Liver (tissue), 8 donors: ENCODE measurements at regions not wholly inside any gene's neighbourhood (a gene's known extent, or its start where the extent isn't known, plus 50 kb on each side); places are given as distances from the start of the nearest gene placed in this dataset.

Experiments used
- DNase-seq: peaks from one replicate; pipeline ENCODE4 v3.0.0-alpha.2; 2017; ENCODE audit warnings: low spot score
- H3K27ac ChIP-seq, 2 donors: one replicate each; pipeline ENCODE4 v1.7.0; 2013; ENCODE audit warnings: inconsistent platforms in 2 of 2, low read length in 2 of 2, control low read depth in 1 of 2, low read depth in 1 of 2, mild to moderate bottlenecking in 1 of 2
- H3K27me3 ChIP-seq, 4 donors: one replicate each; pipeline versions ENCODE4 v1.6.1 to v1.7.0; 2013; ENCODE audit warnings: low read length in 3 of 4, inconsistent platforms in 1 of 4, mild to moderate bottlenecking in 1 of 4, moderate library complexity in 1 of 4; ENCODE audit not compliant: control insufficient read depth in 4 of 4, insufficient read depth in 4 of 4
- H3K36me3 ChIP-seq, 4 donors: one replicate each; pipeline versions ENCODE4 v1.6.1 to v1.7.0; 2013; ENCODE audit warnings: low read length in 3 of 4, mild to moderate bottlenecking in 3 of 4, low read depth in 1 of 4, moderate library complexity in 1 of 4; ENCODE audit not compliant: control insufficient read depth in 4 of 4, insufficient read depth in 3 of 4
- H3K4me1 ChIP-seq, 4 donors: one replicate each; pipeline versions ENCODE4 v1.6.1 to v1.7.0; 2013; ENCODE audit warnings: low read length in 3 of 4, mild to moderate bottlenecking in 3 of 4, moderate library complexity in 1 of 4; ENCODE audit not compliant: control insufficient read depth in 4 of 4, insufficient read depth in 4 of 4
- H3K4me3 ChIP-seq, 3 donors: one replicate each; pipeline versions ENCODE4 v1.6.1 to v1.7.0; 2013; ENCODE audit warnings: low read length in 3 of 3, control low read depth in 1 of 3, low read depth in 1 of 3, mild to moderate bottlenecking in 1 of 3
- H3K9ac ChIP-seq, 2 donors: one replicate each; pipeline ENCODE4 v1.7.0; 2013; ENCODE audit warnings: low read length in 2 of 2, mild to moderate bottlenecking in 2 of 2, moderate library complexity in 2 of 2, control low read depth in 1 of 2, low read depth in 1 of 2
- H3K9me3 ChIP-seq, 4 donors: one replicate each; pipeline versions ENCODE4 v1.6.1 to v1.7.0; 2013; ENCODE audit warnings: low read length in 3 of 4; ENCODE audit not compliant: control insufficient read depth in 4 of 4
- FOXA1 ChIP-seq: IDR thresholded peaks from 2 replicates; pipeline ENCODE4 v1.6.1; 2016; ENCODE audit warnings: antibody characterized with exemption
- FOXA2 ChIP-seq: IDR thresholded peaks from 2 replicates; pipeline ENCODE4 v1.6.1; 2016; ENCODE audit warnings: antibody characterized with exemption
- GABPA ChIP-seq, 2 donors: IDR thresholded peaks in 1 of 2; conservative IDR thresholded peaks in 1 of 2; 2 replicates each; pipeline ENCODE4 v1.6.1; 2016; ENCODE audit warnings: antibody characterized with exemption in 2 of 2, mild to moderate bottlenecking in 1 of 2, moderate library complexity in 1 of 2
- HNF4A ChIP-seq, 2 donors: conservative IDR thresholded peaks; 2 replicates each; pipeline ENCODE4 v1.6.1; 2016; ENCODE audit warnings: antibody characterized with exemption in 2 of 2, mild to moderate bottlenecking in 2 of 2
- HNF4G ChIP-seq: IDR thresholded peaks from 2 replicates; pipeline ENCODE4 v1.6.1; 2016; ENCODE audit warnings: antibody characterized with exemption
- JUND ChIP-seq, 2 donors: IDR thresholded peaks; 2 replicates each; pipeline ENCODE4 v1.6.1; 2016; ENCODE audit warnings: antibody characterized with exemption in 2 of 2
- NR2F2 ChIP-seq: IDR thresholded peaks from 2 replicates; pipeline ENCODE4 v1.6.1; 2016; ENCODE audit warnings: antibody characterized with exemption
- RAD21 ChIP-seq, 2 donors: IDR thresholded peaks; 2 replicates each; pipeline ENCODE4 v1.6.1; 2016; ENCODE audit warnings: antibody characterized with exemption in 2 of 2, mild to moderate bottlenecking in 2 of 2
- RXRA ChIP-seq, 2 donors: IDR thresholded peaks; 2 replicates each; pipeline ENCODE4 v1.6.1; 2017 to 2018; ENCODE audit warnings: antibody characterized with exemption in 2 of 2, mild to moderate bottlenecking in 1 of 2
- SP1 ChIP-seq: IDR thresholded peaks from 2 replicates; pipeline ENCODE4 v1.6.1; 2018; ENCODE audit warnings: antibody characterized with exemption, mild to moderate bottlenecking
- TAF1 ChIP-seq: conservative IDR thresholded peaks from 2 replicates; pipeline ENCODE4 v1.6.1; 2016; ENCODE audit warnings: antibody characterized with exemption, mild to moderate bottlenecking
- YY1 ChIP-seq: IDR thresholded peaks from 2 replicates; pipeline ENCODE4 v1.6.1; 2016; ENCODE audit warnings: antibody characterized with exemption, mild to moderate bottlenecking
- WGBS: extraction: QIAGEN DNeasy Blood & Tissue Kit; methylation state at CpG from one replicate; pipeline ENCODE4 v1.1.7; 2013; 5-methylcytosine and 5-hydroxymethylcytosine counted together
- TF ChIP-seq, protein P1 (sequence below): fragments of 150-350 bp; IDR thresholded peaks from 2 replicates; pipeline ENCODE4 v1.5.1; 2017; ENCODE audit warnings: improper control_type of control experiment, low read depth, low read length; ENCODE audit not compliant: missing input control
- TF ChIP-seq, protein P2 (sequence below): IDR thresholded peaks from 2 replicates; pipeline ENCODE4 v1.6.1; 2016; ENCODE audit warnings: antibody characterized with exemption
- TF ChIP-seq, protein P3 (sequence below): IDR thresholded peaks from 2 replicates; pipeline ENCODE4 v1.6.1; 2016; ENCODE audit warnings: antibody characterized with exemption
- TF ChIP-seq, protein P4 (sequence below): IDR thresholded peaks from 2 replicates; pipeline ENCODE4 v1.6.1; 2016; ENCODE audit warnings: antibody characterized with exemption
- TF ChIP-seq, protein P5 (sequence below): IDR thresholded peaks from 2 replicates; pipeline ENCODE4 v1.6.1; 2016; ENCODE audit warnings: antibody characterized with exemption, mild to moderate bottlenecking
- donor health status: healthy.
- donor health status: healthy.
- donor health status: healthy.
- donor health status: healthy.
- donor health status: healthy.

DNA sequence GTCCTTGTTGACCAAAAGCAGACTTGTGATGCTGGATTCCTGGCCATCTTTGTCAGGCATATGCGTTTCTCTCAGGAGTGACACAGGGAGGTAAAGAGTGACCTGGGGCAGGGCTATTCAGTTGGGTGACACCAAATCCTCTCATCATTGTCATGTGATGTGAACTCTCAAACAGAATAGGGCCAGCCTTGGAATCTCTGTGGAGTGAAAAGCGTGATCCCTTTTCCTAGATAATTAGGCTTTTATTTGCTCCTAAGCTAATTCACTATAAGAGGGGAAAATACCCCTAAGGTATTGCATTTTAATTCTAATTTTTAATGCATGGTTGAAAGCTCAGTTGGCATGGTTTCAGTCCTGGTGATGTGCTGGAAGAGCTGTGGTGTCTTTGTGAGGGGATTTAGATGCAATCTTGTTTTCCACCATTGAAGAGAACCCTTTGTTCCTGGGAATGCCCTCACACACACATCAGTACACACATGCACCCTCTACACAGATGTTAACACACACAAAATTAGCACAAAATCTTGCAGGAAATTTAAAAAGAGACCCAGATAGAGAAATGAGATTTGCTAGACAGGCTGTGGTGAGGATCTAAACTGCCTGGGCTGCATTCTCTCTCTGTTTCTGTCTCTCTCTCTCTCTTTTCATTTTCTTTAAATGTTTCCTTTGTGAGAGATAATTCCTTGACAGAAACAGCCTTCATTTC is 349.9 kb downstream of the TSN start (continued):
- TF ChIP-seq, protein P1, sequence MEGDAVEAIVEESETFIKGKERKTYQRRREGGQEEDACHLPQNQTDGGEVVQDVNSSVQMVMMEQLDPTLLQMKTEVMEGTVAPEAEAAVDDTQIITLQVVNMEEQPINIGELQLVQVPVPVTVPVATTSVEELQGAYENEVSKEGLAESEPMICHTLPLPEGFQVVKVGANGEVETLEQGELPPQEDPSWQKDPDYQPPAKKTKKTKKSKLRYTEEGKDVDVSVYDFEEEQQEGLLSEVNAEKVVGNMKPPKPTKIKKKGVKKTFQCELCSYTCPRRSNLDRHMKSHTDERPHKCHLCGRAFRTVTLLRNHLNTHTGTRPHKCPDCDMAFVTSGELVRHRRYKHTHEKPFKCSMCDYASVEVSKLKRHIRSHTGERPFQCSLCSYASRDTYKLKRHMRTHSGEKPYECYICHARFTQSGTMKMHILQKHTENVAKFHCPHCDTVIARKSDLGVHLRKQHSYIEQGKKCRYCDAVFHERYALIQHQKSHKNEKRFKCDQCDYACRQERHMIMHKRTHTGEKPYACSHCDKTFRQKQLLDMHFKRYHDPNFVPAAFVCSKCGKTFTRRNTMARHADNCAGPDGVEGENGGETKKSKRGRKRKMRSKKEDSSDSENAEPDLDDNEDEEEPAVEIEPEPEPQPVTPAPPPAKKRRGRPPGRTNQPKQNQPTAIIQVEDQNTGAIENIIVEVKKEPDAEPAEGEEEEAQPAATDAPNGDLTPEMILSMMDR = no peak
- TF ChIP-seq SP1 (no peak), HNF4A (conservative IDR thresholded peaks at IDR 0.05) (no peak), JUND (IDR thresholded peaks at IDR 0.05) (no peak)

DNA sequence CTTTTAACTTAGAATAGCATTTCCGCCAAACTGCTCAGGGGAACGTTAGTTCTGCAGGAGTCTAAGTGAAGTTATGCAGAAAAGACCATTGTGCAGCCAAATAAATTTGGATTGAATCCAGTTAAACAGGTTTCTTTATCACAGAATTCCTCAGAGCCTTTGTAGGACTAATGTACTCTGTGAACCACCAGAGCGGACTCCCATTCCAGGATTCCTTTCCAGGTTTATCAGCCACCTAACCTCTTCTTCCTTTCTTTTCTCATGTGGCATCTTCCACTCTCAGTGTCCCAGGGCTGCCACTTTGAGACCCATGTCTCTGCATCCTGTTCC is 350.4 kb downstream of the TSN start:
- no peak overlapping the region for H3K9ac ChIP-seq
- no peak overlapping the region for H3K4me3 ChIP-seq
- no peak for DNase-seq
- H3K9me3 ChIP-seq = no peaks in the 10 kb centered on the region
- no peak overlapping the region for H3K27ac ChIP-seq
- no peak for TF ChIP-seq YY1
- TF ChIP-seq GABPA (IDR thresholded peaks at IDR 0.05 in 1 of 2, conservative IDR thresholded peaks at IDR 0.05 in 1 of 2) = no peak
- no peak for TF ChIP-seq RAD21 (IDR thresholded peaks at IDR 0.05)
- TF ChIP-seq HNF4A (conservative IDR thresholded peaks at IDR 0.05) = no peak
- no peak for TF ChIP-seq HNF4G
- TF ChIP-seq, protein P1 = no peak
- TF ChIP-seq FOXA2 = no peak
- no peak for TF ChIP-seq FOXA1
- TF ChIP-seq, protein P2, sequence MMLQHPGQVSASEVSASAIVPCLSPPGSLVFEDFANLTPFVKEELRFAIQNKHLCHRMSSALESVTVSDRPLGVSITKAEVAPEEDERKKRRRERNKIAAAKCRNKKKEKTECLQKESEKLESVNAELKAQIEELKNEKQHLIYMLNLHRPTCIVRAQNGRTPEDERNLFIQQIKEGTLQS = no peak
- TF ChIP-seq, protein P3, sequence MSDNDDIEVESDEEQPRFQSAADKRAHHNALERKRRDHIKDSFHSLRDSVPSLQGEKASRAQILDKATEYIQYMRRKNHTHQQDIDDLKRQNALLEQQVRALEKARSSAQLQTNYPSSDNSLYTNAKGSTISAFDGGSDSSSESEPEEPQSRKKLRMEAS = no peak
- TF ChIP-seq, protein P4, sequence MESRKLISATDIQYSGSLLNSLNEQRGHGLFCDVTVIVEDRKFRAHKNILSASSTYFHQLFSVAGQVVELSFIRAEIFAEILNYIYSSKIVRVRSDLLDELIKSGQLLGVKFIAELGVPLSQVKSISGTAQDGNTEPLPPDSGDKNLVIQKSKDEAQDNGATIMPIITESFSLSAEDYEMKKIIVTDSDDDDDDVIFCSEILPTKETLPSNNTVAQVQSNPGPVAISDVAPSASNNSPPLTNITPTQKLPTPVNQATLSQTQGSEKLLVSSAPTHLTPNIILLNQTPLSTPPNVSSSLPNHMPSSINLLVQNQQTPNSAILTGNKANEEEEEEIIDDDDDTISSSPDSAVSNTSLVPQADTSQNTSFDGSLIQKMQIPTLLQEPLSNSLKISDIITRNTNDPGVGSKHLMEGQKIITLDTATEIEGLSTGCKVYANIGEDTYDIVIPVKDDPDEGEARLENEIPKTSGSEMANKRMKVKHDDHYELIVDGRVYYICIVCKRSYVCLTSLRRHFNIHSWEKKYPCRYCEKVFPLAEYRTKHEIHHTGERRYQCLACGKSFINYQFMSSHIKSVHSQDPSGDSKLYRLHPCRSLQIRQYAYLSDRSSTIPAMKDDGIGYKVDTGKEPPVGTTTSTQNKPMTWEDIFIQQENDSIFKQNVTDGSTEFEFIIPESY = no peak
- no peak for TF ChIP-seq NR2F2
- no peak for TF ChIP-seq RXRA (IDR thresholded peaks at IDR 0.05)
- TF ChIP-seq, protein P5, sequence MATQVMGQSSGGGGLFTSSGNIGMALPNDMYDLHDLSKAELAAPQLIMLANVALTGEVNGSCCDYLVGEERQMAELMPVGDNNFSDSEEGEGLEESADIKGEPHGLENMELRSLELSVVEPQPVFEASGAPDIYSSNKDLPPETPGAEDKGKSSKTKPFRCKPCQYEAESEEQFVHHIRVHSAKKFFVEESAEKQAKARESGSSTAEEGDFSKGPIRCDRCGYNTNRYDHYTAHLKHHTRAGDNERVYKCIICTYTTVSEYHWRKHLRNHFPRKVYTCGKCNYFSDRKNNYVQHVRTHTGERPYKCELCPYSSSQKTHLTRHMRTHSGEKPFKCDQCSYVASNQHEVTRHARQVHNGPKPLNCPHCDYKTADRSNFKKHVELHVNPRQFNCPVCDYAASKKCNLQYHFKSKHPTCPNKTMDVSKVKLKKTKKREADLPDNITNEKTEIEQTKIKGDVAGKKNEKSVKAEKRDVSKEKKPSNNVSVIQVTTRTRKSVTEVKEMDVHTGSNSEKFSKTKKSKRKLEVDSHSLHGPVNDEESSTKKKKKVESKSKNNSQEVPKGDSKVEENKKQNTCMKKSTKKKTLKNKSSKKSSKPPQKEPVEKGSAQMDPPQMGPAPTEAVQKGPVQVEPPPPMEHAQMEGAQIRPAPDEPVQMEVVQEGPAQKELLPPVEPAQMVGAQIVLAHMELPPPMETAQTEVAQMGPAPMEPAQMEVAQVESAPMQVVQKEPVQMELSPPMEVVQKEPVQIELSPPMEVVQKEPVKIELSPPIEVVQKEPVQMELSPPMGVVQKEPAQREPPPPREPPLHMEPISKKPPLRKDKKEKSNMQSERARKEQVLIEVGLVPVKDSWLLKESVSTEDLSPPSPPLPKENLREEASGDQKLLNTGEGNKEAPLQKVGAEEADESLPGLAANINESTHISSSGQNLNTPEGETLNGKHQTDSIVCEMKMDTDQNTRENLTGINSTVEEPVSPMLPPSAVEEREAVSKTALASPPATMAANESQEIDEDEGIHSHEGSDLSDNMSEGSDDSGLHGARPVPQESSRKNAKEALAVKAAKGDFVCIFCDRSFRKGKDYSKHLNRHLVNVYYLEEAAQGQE = no peak
- no peak for TF ChIP-seq TAF1
- H3K4me1 ChIP-seq = no peaks in the 10 kb centered on the region
- peaks cover 0 to 14% (median under 1%) of the 10 kb centered on the region in 4 donors for H3K27me3 ChIP-seq
- H3K36me3 ChIP-seq = no peaks in the 10 kb centered on the region
- 46% methylated on average over 3 of the region's 3 CpGs for WGBS
